Gastroesophageal sphincter (tissue), 4 donors: ENCODE measurements at regions not wholly inside any gene's neighbourhood (a gene's known extent, or its start where the extent isn't known, plus 50 kb on each side); places are given as distances from the start of the nearest gene placed in this dataset.

Experiments used
- ATAC-seq: fragments of 150-250 bp; one replicate; pipeline ENCODE4 v1.9.1; 2016; ENCODE audit warnings: mild to moderate bottlenecking, moderate library complexity
- H3K27ac ChIP-seq, 4 donors: fragments of 200-600 bp; sonication (generic) in 3 of 4; 1 replicate in 3 of 4; 2 replicates in 1 of 4; pipeline ENCODE4 v1.5.1; 2016 to 2019
- H3K27me3 ChIP-seq: fragments of 200-600 bp; sonication (generic); one replicate; pipeline ENCODE4 v1.5.1; 2019
- H3K36me3 ChIP-seq, 2 donors: fragments of 200-600 bp; sonication (generic); one replicate each; pipeline ENCODE4 v1.5.1; 2019; ENCODE audit warnings: control low read depth in 1 of 2
- H3K4me1 ChIP-seq, 3 donors: fragments of 200-600 bp; sonication (generic); 1 replicate in 2 of 3; 2 replicates in 1 of 3; pipeline ENCODE4 v1.5.1; 2016 to 2019; ENCODE audit warnings: control low read depth in 2 of 3
- H3K4me3 ChIP-seq, 2 donors: fragments of 200-600 bp; sonication (generic); one replicate each; pipeline ENCODE4 v1.5.1; 2019; ENCODE audit warnings: mild to moderate bottlenecking in 1 of 2, moderate library complexity in 1 of 2
- H3K9me3 ChIP-seq, 3 donors: fragments of 200-600 bp; sonication (generic); one replicate each; pipeline ENCODE4 v1.5.1; 2017 to 2019; ENCODE audit warnings: control low read depth in 2 of 3
- CTCF ChIP-seq, 4 experiments: fragments of 200-600 bp in 2 of 4; fragments of 450-650 bp in 2 of 4; sonication (generic) in 1 of 4; IDR thresholded peaks; one replicate each; pipeline ENCODE4 v1.5.1; 2017 to 2019; ENCODE audit warnings: antibody characterized with exemption in 4 of 4, mild to moderate bottlenecking in 2 of 4, moderate library complexity in 2 of 4
- EP300 ChIP-seq: sonication (generic); formaldehyde crosslinking; IDR thresholded peaks from one replicate; pipeline ENCODE4 v1.6.1; 2017; ENCODE audit warnings: antibody characterized with exemption, mild to moderate bottlenecking
- POLR2A ChIP-seq, 2 donors: fragments of 450-650 bp; IDR thresholded peaks; one replicate each; pipeline ENCODE4 v1.6.1; 2017; ENCODE audit warnings: antibody characterized with exemption in 2 of 2, mild to moderate bottlenecking in 2 of 2, moderate library complexity in 1 of 2
- POLR2AphosphoS5 ChIP-seq: sonication (generic); formaldehyde crosslinking; IDR thresholded peaks from one replicate; pipeline ENCODE4 v1.6.1; 2017; ENCODE audit warnings: antibody characterized with exemption
- WGBS, 2 donors: methylation state at CpG; one replicate each; pipeline ENCODE4 v1.1.5; 2018; ENCODE audit warnings: low coverage in 1 of 2; 5-methylcytosine and 5-hydroxymethylcytosine counted together

GRCh38 chr6:28585335-28585734, 59.7 kb downstream of the GPX5 start:
- peaks cover 55% of the 10 kb centered on the region for H3K27me3 ChIP-seq
- WGBS, 2 donors: 19 to 60% methylated on average over 1 of the region's 1 CpG
- no peak overlapping the region for H3K4me3 ChIP-seq
- TF ChIP-seq POLR2A (IDR thresholded peaks at IDR 0.05) (no peak), POLR2AphosphoS5 (no peak), CTCF (IDR thresholded peaks at IDR 0.05) (no peak), EP300 (no peak)
- no peaks in the 10 kb centered on the region for H3K36me3 ChIP-seq
- no peaks in the 10 kb centered on the region for H3K9me3 ChIP-seq
- ATAC-seq: no peak
- H3K27ac ChIP-seq: no peak overlapping the region
- peaks cover 0 to 18% (median 3%) of the 10 kb centered on the region in 3 donors for H3K4me1 ChIP-seq

- Histone ChIP-seq H3K27ac (no peak overlapping the region), H3K4me3 (peak overlapping the region in 1 of 2 donors; percentile 56), H3K36me3 (no peaks in the 10 kb centered on the region), H3K4me1 (peaks cover 0 to 18% (median 3%) of the 10 kb centered on the region in 3 donors), H3K27me3 (peaks cover 65% of the 10 kb centered on the region), H3K9me3 (no peaks in the 10 kb centered on the region)
- WGBS, 2 donors: 100% methylated on average over 1 of the region's 7 CpGs; no CpG with 5 or more reads in 1 of the 2 donors
- no peak for ATAC-seq
- TF ChIP-seq CTCF (IDR thresholded peaks at IDR 0.05) (no peak), EP300 (no peak), POLR2A (IDR thresholded peaks at IDR 0.05) (no peak), POLR2AphosphoS5 (no peak)
Measured at GRCh38 chr6:28586324-28586723, 60.6 kb downstream of the GPX5 start.

GRCh38 chr6:28586962-28587745, 61.5 kb downstream of the GPX5 start:
- Histone ChIP-seq H3K9me3 (no peaks in the 10 kb centered on the region), H3K4me3 (peak overlapping the region; percentile 36 to 56), H3K36me3 (no peaks in the 10 kb centered on the region), H3K4me1 (peaks cover 0 to 18% (median 3%) of the 10 kb centered on the region in 3 donors), H3K27ac (no peak overlapping the region), H3K27me3 (peaks cover 70% of the 10 kb centered on the region)
- 0 to 2% methylated on average over 14 to 24 of the region's 42 CpGs for WGBS, 2 donors
- ATAC-seq: peak; percentile 80
- TF ChIP-seq EP300: no peak
- TF ChIP-seq CTCF (IDR thresholded peaks at IDR 0.05): no peak
- no peak for TF ChIP-seq POLR2A (IDR thresholded peaks at IDR 0.05)
- TF ChIP-seq POLR2AphosphoS5: no peak

- H3K9me3 ChIP-seq: no peaks in the 10 kb centered on the region
- WGBS, 2 donors: 11 to 20% methylated on average over 7 to 8 of the region's 8 CpGs
- H3K27me3 ChIP-seq: peaks cover 76% of the 10 kb centered on the region
- H3K4me1 ChIP-seq: peaks cover 0 to 18% (median 3%) of the 10 kb centered on the region in 3 donors
- H3K4me3 ChIP-seq: peak overlapping the region in 1 of 2 donors; percentile 56
- H3K27ac ChIP-seq: no peak overlapping the region
- no peaks in the 10 kb centered on the region for H3K36me3 ChIP-seq
- TF ChIP-seq POLR2AphosphoS5: no peak
- no peak for TF ChIP-seq POLR2A (IDR thresholded peaks at IDR 0.05)
- TF ChIP-seq CTCF (IDR thresholded peaks at IDR 0.05): no peak
- no peak for TF ChIP-seq EP300
- no peak for ATAC-seq
Measured at GRCh38 chr6:28587746-28588075, 62.0 kb downstream of the GPX5 start.

- Histone ChIP-seq H3K27ac (no peak overlapping the region), H3K4me3 (no peak overlapping the region), H3K9me3 (no peaks in the 10 kb centered on the region), H3K36me3 (no peaks in the 10 kb centered on the region), H3K27me3 (peaks cover 86% of the 10 kb centered on the region), H3K4me1 (peaks cover 0 to 18% (median 3%) of the 10 kb centered on the region in 3 donors)
- 72 to 73% methylated on average over 3 of the region's 3 CpGs for WGBS, 2 donors
- ATAC-seq: no peak
- TF ChIP-seq POLR2A (IDR thresholded peaks at IDR 0.05): no peak
- TF ChIP-seq CTCF (IDR thresholded peaks at IDR 0.05): no peak
- TF ChIP-seq EP300: no peak
- TF ChIP-seq POLR2AphosphoS5: no peak
Measured at GRCh38 chr6:28588666-28589065, 63.0 kb downstream of the GPX5 start.
